MM.1S (cell line): ENCODE measurements at regions not wholly inside any gene's neighbourhood (a gene's known extent, or its start where the extent isn't known, plus 50 kb on each side); places are given as distances from the start of the nearest gene placed in this dataset.

Experiments used
- CTCF ChIP-seq: fragments of 300-600 bp; sonication (generic); IDR thresholded peaks from 2 replicates; pipeline ENCODE4 v1.5.1; 2016; ENCODE audit warnings: antibody characterized with exemption, low read length, mixed read lengths
- EZH2 ChIP-seq: fragments of 300-600 bp; sonication (generic); optimal IDR thresholded peaks from 2 replicates; pipeline ENCODE3; 2017; ENCODE audit warnings: low read depth, mild to moderate bottlenecking, antibody characterized with exemption, low read length, mixed read lengths
- EZH2phosphoT487 ChIP-seq: fragments of 300-600 bp; sonication (generic); IDR thresholded peaks from 2 replicates; pipeline ENCODE4 v1.6.1; 2018; ENCODE audit warnings: antibody characterized with exemption, low read length

GRCh38 chr4:57418133-57418532 lies 307.9 kb upstream of the IGFBP7 start:
- TF ChIP-seq EZH2 = no peak
- no peak for TF ChIP-seq CTCF
- no peak for TF ChIP-seq EZH2phosphoT487
